OCI-LY7 (cell line): ENCODE measurements at regions not wholly inside any gene's neighbourhood (a gene's known extent, or its start where the extent isn't known, plus 50 kb on each side); places are given as distances from the start of the nearest gene placed in this dataset.

Source experiments
- CTCF ChIP-seq: fragments of 200-600 bp; sonication (generic); conservative IDR thresholded peaks from 2 replicates; pipeline ENCODE4 v1.5.1; 2014; ENCODE audit warnings: mild to moderate bottlenecking, antibody characterized with exemption, low read length, moderate library complexity, mixed read lengths
- EZH2phosphoT487 ChIP-seq: fragments of 200-600 bp; sonication (generic); IDR thresholded peaks from 2 replicates; pipeline ENCODE4 v1.6.1; 2018; ENCODE audit warnings: low read depth, borderline replicate concordance, mild to moderate bottlenecking, mixed run types, antibody characterized with exemption, low read length, moderate library complexity, mixed read lengths

- TF ChIP-seq CTCF (no peak), EZH2phosphoT487 (no peak)
Measured at GRCh38 chr3:69511361-69511760, 125.5 kb upstream of the FRMD4B start.
